Activated naive CD4-positive, alpha-beta T cell treated with anti-CD3 and anti-CD28 coated beads for 36 hours (primary cell): ENCODE measurements at regions not wholly inside any gene's neighbourhood (a gene's known extent, or its start where the extent isn't known, plus 50 kb on each side); places are given as distances from the start of the nearest gene placed in this dataset.

Experiments used
- CTCF ChIA-PET: fragments of 350-600 bp; sonication (Branson Sonifier 250); formaldehyde crosslinking; loops from one replicate; lab custom pipeline; 2021; ENCODE audit warnings: antibody characterized with exemption; lab: Charles Lee
- DNase-seq: peaks from one replicate; pipeline ENCODE4 v3.0.0-alpha.2; 2020
- H3K27ac Mint-ChIP-seq: one replicate; pipeline ENCODE4 v1.8.0; 2021; ENCODE audit warnings: mild to moderate bottlenecking, mixed read lengths
- H3K27me3 Mint-ChIP-seq: one replicate; pipeline ENCODE4 v1.8.0; 2021; ENCODE audit warnings: low read depth, mixed read lengths
- H3K36me3 Mint-ChIP-seq: one replicate; pipeline ENCODE4 v1.8.0; 2021; ENCODE audit warnings: low read depth, mixed read lengths
- H3K4me1 Mint-ChIP-seq: one replicate; pipeline ENCODE4 v1.8.0; 2021; ENCODE audit warnings: low read depth, mixed read lengths
- H3K4me3 Mint-ChIP-seq: one replicate; pipeline ENCODE4 v1.8.0; 2021; ENCODE audit warnings: mild to moderate bottlenecking, moderate library complexity, mixed read lengths
- H3K9me3 Mint-ChIP-seq: one replicate; pipeline ENCODE4 v1.8.0; 2021; ENCODE audit warnings: mixed read lengths
- intact Hi-C: fragments of 100-400 bp; cut with micrococcal nuclease; formaldehyde crosslinking; loops from one replicate; pipeline ENCODE4 v1.15.1; 2023

GRCh38 chr2:41940060-41940744, 107.6 kb upstream of the PKDCC start:
- H3K27me3 Mint-ChIP-seq, result peaks cover 6% of the 10 kb centered on the region
- H3K4me1 Mint-ChIP-seq, result no peaks in the 10 kb centered on the region
- CTCF ChIA-PET, result no interaction called here
- intact Hi-C loops, result no loop called here
- no peak overlapping the region for H3K4me3 Mint-ChIP-seq
- no peak overlapping the region for H3K27ac Mint-ChIP-seq
- H3K9me3 Mint-ChIP-seq, result no peaks in the 10 kb centered on the region
- no peak for DNase-seq
- H3K36me3 Mint-ChIP-seq, result no peaks in the 10 kb centered on the region

- no peak overlapping the region for H3K4me3 Mint-ChIP-seq
- peaks cover 6% of the 10 kb centered on the region for H3K27me3 Mint-ChIP-seq
- no peaks in the 10 kb centered on the region for H3K4me1 Mint-ChIP-seq
- H3K36me3 Mint-ChIP-seq, result no peaks in the 10 kb centered on the region
- no peak for DNase-seq
- H3K9me3 Mint-ChIP-seq, result no peaks in the 10 kb centered on the region
- H3K27ac Mint-ChIP-seq, result no peak overlapping the region
- CTCF ChIA-PET, result no interaction called here
- intact Hi-C loops, result no loop called here
Observed at GRCh38 chr2:41940745-41941063, 107.1 kb upstream of the PKDCC start.

GRCh38 chr2:41941831-41942230, 106.0 kb upstream of the PKDCC start:
- Mint-ChIP-seq H3K4me1 (no peaks in the 10 kb centered on the region), H3K36me3 (no peaks in the 10 kb centered on the region), H3K27me3 (peaks cover 8% of the 10 kb centered on the region), H3K9me3 (no peaks in the 10 kb centered on the region), H3K27ac (no peak overlapping the region), H3K4me3 (no peak overlapping the region)
- DNase-seq, result no peak
- CTCF ChIA-PET, result no interaction called here
- intact Hi-C loops, result no loop called here

GRCh38 chr2:41942278-41942677, 105.5 kb upstream of the PKDCC start:
- no peaks in the 10 kb centered on the region for H3K36me3 Mint-ChIP-seq
- DNase-seq, result no peak
- H3K4me1 Mint-ChIP-seq, result no peaks in the 10 kb centered on the region
- H3K27ac Mint-ChIP-seq, result no peak overlapping the region
- CTCF ChIA-PET, result no interaction called here
- H3K9me3 Mint-ChIP-seq, result no peaks in the 10 kb centered on the region
- no peak overlapping the region for H3K4me3 Mint-ChIP-seq
- H3K27me3 Mint-ChIP-seq, result peaks cover 8% of the 10 kb centered on the region
- intact Hi-C loops, result no loop called here

GRCh38 chr2:41943159-41943558, 104.7 kb upstream of the PKDCC start:
- Mint-ChIP-seq H3K27me3 (peaks cover 10% of the 10 kb centered on the region), H3K4me3 (no peak overlapping the region), H3K4me1 (no peaks in the 10 kb centered on the region), H3K36me3 (no peaks in the 10 kb centered on the region), H3K9me3 (no peaks in the 10 kb centered on the region), H3K27ac (no peak overlapping the region)
- CTCF ChIA-PET, result interaction anchor here (1.0 to 1.1 kb wide), 3 partner anchors 88 to 296 kb away, joined by 3 to 4 read pairs (median 3); no protein-coding TSS in a partner anchor
- DNase-seq, result no peak
- intact Hi-C loops, result no loop called here

- H3K27ac Mint-ChIP-seq, result no peak overlapping the region
- no peaks in the 10 kb centered on the region for H3K36me3 Mint-ChIP-seq
- H3K4me1 Mint-ChIP-seq, result no peaks in the 10 kb centered on the region
- CTCF ChIA-PET, result interaction anchor here (1.0 kb wide), 1 partner anchor 139 kb away, joined by 3 read pairs; no protein-coding TSS in a partner anchor
- no peak overlapping the region for H3K4me3 Mint-ChIP-seq
- no peak for DNase-seq
- intact Hi-C loops, result no loop called here
- peaks cover 10% of the 10 kb centered on the region for H3K27me3 Mint-ChIP-seq
- H3K9me3 Mint-ChIP-seq, result no peaks in the 10 kb centered on the region
Observed at GRCh38 chr2:41944220-41944880, 103.5 kb upstream of the PKDCC start.

GRCh38 chr2:41947701-41948396, 100.0 kb upstream of the PKDCC start:
- Mint-ChIP-seq H3K36me3 (no peaks in the 10 kb centered on the region), H3K9me3 (no peaks in the 10 kb centered on the region), H3K27me3 (peaks cover 10% of the 10 kb centered on the region), H3K4me3 (no peak overlapping the region), H3K27ac (no peak overlapping the region), H3K4me1 (no peaks in the 10 kb centered on the region)
- intact Hi-C loops, result no loop called here
- no peak for DNase-seq
- CTCF ChIA-PET, result interaction anchor here (0.6 kb wide), 1 partner anchor 36 kb away, joined by 3 read pairs; no protein-coding TSS in a partner anchor

- peaks cover under 1% of the 10 kb centered on the region for H3K4me1 Mint-ChIP-seq
- H3K36me3 Mint-ChIP-seq, result no peaks in the 10 kb centered on the region
- no peak overlapping the region for H3K4me3 Mint-ChIP-seq
- H3K9me3 Mint-ChIP-seq, result no peaks in the 10 kb centered on the region
- CTCF ChIA-PET, result no interaction called here
- DNase-seq, result no peak
- H3K27ac Mint-ChIP-seq, result no peak overlapping the region
- intact Hi-C loops, result no loop called here
- peaks cover 9% of the 10 kb centered on the region for H3K27me3 Mint-ChIP-seq
Observed at GRCh38 chr2:41948397-41948763, 99.4 kb upstream of the PKDCC start.

- Mint-ChIP-seq H3K4me3 (no peak overlapping the region), H3K9me3 (no peaks in the 10 kb centered on the region), H3K36me3 (no peaks in the 10 kb centered on the region), H3K27me3 (peaks cover 4% of the 10 kb centered on the region), H3K4me1 (peaks cover 4% of the 10 kb centered on the region), H3K27ac (no peak overlapping the region)
- CTCF ChIA-PET, result no interaction called here
- DNase-seq, result no peak
- intact Hi-C loops, result no loop called here
Observed at GRCh38 chr2:41949091-41949882, 98.5 kb upstream of the PKDCC start.

GRCh38 chr2:41949883-41950665, 97.7 kb upstream of the PKDCC start:
- Mint-ChIP-seq H3K9me3 (no peaks in the 10 kb centered on the region), H3K4me3 (no peak overlapping the region), H3K27ac (no peak overlapping the region), H3K4me1 (peaks cover 4% of the 10 kb centered on the region), H3K27me3 (peaks cover 4% of the 10 kb centered on the region), H3K36me3 (no peaks in the 10 kb centered on the region)
- DNase-seq, result no peak
- intact Hi-C loops, result no loop called here
- CTCF ChIA-PET, result interaction anchor here (0.6 kb wide), 1 partner anchor 80 kb away, joined by 3 read pairs; no protein-coding TSS in a partner anchor

GRCh38 chr2:41950666-41950960, 97.2 kb upstream of the PKDCC start:
- Mint-ChIP-seq H3K9me3 (no peaks in the 10 kb centered on the region), H3K4me1 (peaks cover 4% of the 10 kb centered on the region), H3K4me3 (no peak overlapping the region), H3K27me3 (peaks cover 4% of the 10 kb centered on the region), H3K27ac (no peak overlapping the region), H3K36me3 (no peaks in the 10 kb centered on the region)
- intact Hi-C loops, result no loop called here
- CTCF ChIA-PET, result interaction anchor here (0.6 to 0.7 kb wide), 2 partner anchors 73 to 143 kb away, joined by 4 to 5 read pairs; no protein-coding TSS in a partner anchor
- DNase-seq, result no peak
